GM21576 (cell line): ENCODE measurements at regions not wholly inside any gene's neighbourhood (a gene's known extent, or its start where the extent isn't known, plus 50 kb on each side); places are given as distances from the start of the nearest gene placed in this dataset.

ENCODE experiments used
- ATAC-seq: cut with Tn5 transposase; IDR thresholded peaks from one replicate; pipeline ENCODE4 v1.9.1; 2021; ENCODE audit warnings: mild to moderate bottlenecking, moderate library complexity; ENCODE audit not compliant: unreplicated experiment

GRCh38 chr16:9185381-9185780 is 93.9 kb downstream of the HAPSTR1 start:
- ATAC-seq, result no peak

GRCh38 chr16:9186061-9186460 is 94.6 kb downstream of the HAPSTR1 start:
- ATAC-seq, result no peak

- no peak for ATAC-seq
Measured at GRCh38 chr16:9188721-9189120, 97.3 kb downstream of the HAPSTR1 start.

GRCh38 chr16:9191274-9191850 is 99.9 kb downstream of the HAPSTR1 start:
- ATAC-seq, result no peak

- no peak for ATAC-seq
Measured at GRCh38 chr16:9192746-9193145, 101.3 kb downstream of the HAPSTR1 start.

- ATAC-seq, result no peak
Measured at GRCh38 chr16:9195287-9195686, 103.8 kb downstream of the HAPSTR1 start.

- no peak for ATAC-seq
Measured at GRCh38 chr16:9197957-9198661, 106.7 kb downstream of the HAPSTR1 start.

- ATAC-seq, result no peak
Measured at GRCh38 chr16:9199311-9199710, 107.9 kb downstream of the HAPSTR1 start.

GRCh38 chr16:9199751-9200150 is 108.3 kb downstream of the HAPSTR1 start:
- ATAC-seq, result no peak

GRCh38 chr16:9203956-9204355 is 112.5 kb downstream of the HAPSTR1 start:
- no peak for ATAC-seq

GRCh38 chr16:9205661-9206060 is 114.2 kb downstream of the HAPSTR1 start:
- no peak for ATAC-seq

- ATAC-seq, result no peak
Measured at GRCh38 chr16:9206156-9206555, 114.7 kb downstream of the HAPSTR1 start.

- ATAC-seq, result no peak
Measured at GRCh38 chr16:9212621-9213020, 121.2 kb downstream of the HAPSTR1 start.

- ATAC-seq, result no peak
Measured at GRCh38 chr16:9219813-9220212, 128.4 kb downstream of the HAPSTR1 start.

GRCh38 chr16:9225527-9226316 is 134.3 kb downstream of the HAPSTR1 start:
- ATAC-seq, result no peak

GRCh38 chr16:9226924-9227323 is 135.5 kb downstream of the HAPSTR1 start:
- no peak for ATAC-seq

GRCh38 chr16:9231039-9231438 is 139.6 kb downstream of the HAPSTR1 start:
- ATAC-seq, result no peak

- no peak for ATAC-seq
Measured at GRCh38 chr16:9232102-9232770, 140.8 kb downstream of the HAPSTR1 start.

- no peak for ATAC-seq
Measured at GRCh38 chr16:9235867-9236266, 144.4 kb downstream of the HAPSTR1 start.

- ATAC-seq, result no peak
Measured at GRCh38 chr16:9236319-9236718, 144.9 kb downstream of the HAPSTR1 start.

GRCh38 chr16:9238346-9238745 is 146.9 kb downstream of the HAPSTR1 start:
- no peak for ATAC-seq
